Chondrocyte (in vitro differentiated cells): ENCODE measurements at regions not wholly inside any gene's neighbourhood (a gene's known extent, or its start where the extent isn't known, plus 50 kb on each side); places are given as distances from the start of the nearest gene placed in this dataset.

Experiments used
- DNase-seq: peaks from one replicate; pipeline ENCODE4 v3.0.0; 2021; ENCODE audit warnings: mixed read lengths, low spot score
- H3K27ac Mint-ChIP-seq: one replicate; pipeline ENCODE4 v1.8.0; 2021; ENCODE audit warnings: mild to moderate bottlenecking, moderate library complexity, mixed read lengths; ENCODE audit not compliant: unreplicated experiment
- H3K27me3 Mint-ChIP-seq: 2 replicates; pipeline ENCODE4 v1.8.0; 2021; ENCODE audit warnings: low read depth, mixed read lengths
- H3K36me3 Mint-ChIP-seq: 2 replicates; pipeline ENCODE4 v1.8.0; 2021; ENCODE audit warnings: low read depth, mixed read lengths
- H3K4me1 Mint-ChIP-seq: 2 replicates; pipeline ENCODE4 v1.8.0; 2021; ENCODE audit warnings: low read depth, mild to moderate bottlenecking, mixed read lengths
- H3K4me3 Mint-ChIP-seq: one replicate; pipeline ENCODE4 v1.8.0; 2021; ENCODE audit warnings: mild to moderate bottlenecking, moderate library complexity, mixed read lengths; ENCODE audit not compliant: unreplicated experiment
- H3K9me3 Mint-ChIP-seq: 2 replicates; pipeline ENCODE4 v1.8.0; 2021; ENCODE audit warnings: low read depth, mixed read lengths
- TF ChIP-seq, protein P1 (sequence below): fragments of 200-600 bp; sonication (generic); IDR thresholded peaks from 2 replicates; pipeline ENCODE4 v1.5.0; 2021; ENCODE audit warnings: antibody characterized with exemption, mild to moderate bottlenecking, moderate library complexity

DNA sequence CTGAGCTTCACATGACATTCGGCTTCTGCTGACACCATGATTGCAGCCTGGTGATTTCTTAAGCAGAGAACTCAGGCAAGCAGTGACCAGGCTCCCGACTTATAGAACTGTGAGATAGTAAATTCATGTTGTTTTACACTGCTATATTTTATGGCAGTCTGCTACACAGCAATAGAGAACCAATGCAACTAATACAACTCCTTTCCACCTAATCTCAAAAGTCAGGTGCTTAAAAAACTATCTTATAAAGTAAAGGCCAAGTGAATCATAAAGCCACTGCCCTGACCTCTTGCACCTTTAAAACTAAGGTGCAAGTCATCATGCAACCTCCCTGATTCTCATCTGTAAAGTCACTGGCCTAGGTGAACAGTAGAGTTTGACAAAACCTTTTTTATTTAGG, 95.3 kb upstream of the GLS start:
- DNase-seq = no peak
- H3K27ac Mint-ChIP-seq = no peak overlapping the region
- H3K9me3 Mint-ChIP-seq = peaks cover 7% of the 10 kb centered on the region
- no peak overlapping the region for H3K4me3 Mint-ChIP-seq
- TF ChIP-seq, protein P1, sequence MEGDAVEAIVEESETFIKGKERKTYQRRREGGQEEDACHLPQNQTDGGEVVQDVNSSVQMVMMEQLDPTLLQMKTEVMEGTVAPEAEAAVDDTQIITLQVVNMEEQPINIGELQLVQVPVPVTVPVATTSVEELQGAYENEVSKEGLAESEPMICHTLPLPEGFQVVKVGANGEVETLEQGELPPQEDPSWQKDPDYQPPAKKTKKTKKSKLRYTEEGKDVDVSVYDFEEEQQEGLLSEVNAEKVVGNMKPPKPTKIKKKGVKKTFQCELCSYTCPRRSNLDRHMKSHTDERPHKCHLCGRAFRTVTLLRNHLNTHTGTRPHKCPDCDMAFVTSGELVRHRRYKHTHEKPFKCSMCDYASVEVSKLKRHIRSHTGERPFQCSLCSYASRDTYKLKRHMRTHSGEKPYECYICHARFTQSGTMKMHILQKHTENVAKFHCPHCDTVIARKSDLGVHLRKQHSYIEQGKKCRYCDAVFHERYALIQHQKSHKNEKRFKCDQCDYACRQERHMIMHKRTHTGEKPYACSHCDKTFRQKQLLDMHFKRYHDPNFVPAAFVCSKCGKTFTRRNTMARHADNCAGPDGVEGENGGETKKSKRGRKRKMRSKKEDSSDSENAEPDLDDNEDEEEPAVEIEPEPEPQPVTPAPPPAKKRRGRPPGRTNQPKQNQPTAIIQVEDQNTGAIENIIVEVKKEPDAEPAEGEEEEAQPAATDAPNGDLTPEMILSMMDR = no peak
- peaks cover 26% of the 10 kb centered on the region for H3K4me1 Mint-ChIP-seq
- no peaks in the 10 kb centered on the region for H3K27me3 Mint-ChIP-seq
- H3K36me3 Mint-ChIP-seq = peaks cover 2% of the 10 kb centered on the region

DNA sequence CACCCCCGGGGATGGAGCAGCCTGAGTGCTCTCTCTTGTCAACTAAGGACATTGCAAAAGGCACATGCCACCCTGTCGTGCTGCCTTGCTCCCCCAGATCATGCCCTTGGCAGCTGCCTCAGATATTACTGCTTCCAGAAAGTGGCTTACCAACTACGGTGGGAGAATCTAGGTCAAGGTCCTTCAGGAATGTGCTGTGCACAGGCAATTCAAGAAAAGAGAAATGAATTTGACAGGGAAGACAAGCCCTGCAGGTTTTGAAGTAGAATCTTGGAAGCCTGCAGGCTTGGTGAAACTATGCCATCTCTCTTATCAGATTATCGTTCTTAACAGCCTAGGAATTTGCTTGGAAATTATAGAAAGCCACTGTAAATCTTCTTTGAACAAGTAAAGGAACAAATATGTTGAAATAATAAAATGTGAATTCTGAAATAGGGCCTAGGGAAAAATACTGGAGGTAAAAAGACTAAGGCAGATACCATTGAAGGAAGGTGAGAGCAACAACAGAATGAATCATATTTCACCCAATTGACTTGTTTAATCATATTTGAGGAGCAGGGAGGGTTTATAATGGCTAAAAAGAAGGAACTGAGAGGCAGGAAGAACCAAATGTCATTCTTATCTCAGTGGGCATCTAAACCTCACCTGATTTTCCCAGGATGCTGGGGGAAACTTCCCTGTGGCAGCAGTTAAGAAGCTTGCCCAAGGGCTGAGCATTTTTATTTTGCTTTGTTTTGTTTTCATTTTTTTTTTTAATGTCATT, 94.0 kb upstream of the GLS start:
- DNase-seq = no peak
- no peak overlapping the region for H3K4me3 Mint-ChIP-seq

DNA sequence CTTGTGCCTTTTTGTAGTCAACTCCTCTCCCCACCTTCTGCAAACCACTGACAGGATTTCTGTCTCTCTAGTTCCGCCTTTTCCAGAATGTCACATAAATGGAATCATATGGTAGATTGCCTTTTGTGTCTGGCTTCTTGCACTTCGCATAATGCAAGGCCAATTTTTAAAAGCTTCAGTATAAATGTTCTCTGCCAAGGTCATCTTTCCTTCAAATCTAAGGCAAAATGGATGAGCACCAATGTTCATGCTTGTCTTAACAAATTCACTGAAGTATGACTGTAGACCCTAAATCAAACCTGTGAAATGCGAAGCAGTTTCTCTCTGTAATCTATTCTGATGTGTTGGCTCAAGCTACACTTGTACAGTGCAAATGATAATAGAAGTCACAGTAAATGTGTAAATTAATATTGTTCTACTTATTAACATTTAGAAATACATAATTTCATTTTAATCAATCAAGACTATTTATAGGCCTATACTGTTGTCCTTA, 92.8 kb upstream of the GLS start:
- Mint-ChIP-seq H3K4me1 (peaks cover 37% of the 10 kb centered on the region), H3K4me3 (no peak overlapping the region), H3K27ac (no peak overlapping the region), H3K27me3 (no peaks in the 10 kb centered on the region), H3K36me3 (peaks cover 2% of the 10 kb centered on the region), H3K9me3 (peaks cover 7% of the 10 kb centered on the region)
- DNase-seq = no peak
- TF ChIP-seq, protein P1 = no peak

More for the DNA sequence above, 94.0 kb upstream of the GLS start:
- no peak overlapping the region for H3K27ac Mint-ChIP-seq
- no peaks in the 10 kb centered on the region for H3K27me3 Mint-ChIP-seq
- TF ChIP-seq, protein P1 = no peak
- H3K36me3 Mint-ChIP-seq = peaks cover 2% of the 10 kb centered on the region
- peaks cover 7% of the 10 kb centered on the region for H3K9me3 Mint-ChIP-seq
- H3K4me1 Mint-ChIP-seq = peaks cover 33% of the 10 kb centered on the region

DNA sequence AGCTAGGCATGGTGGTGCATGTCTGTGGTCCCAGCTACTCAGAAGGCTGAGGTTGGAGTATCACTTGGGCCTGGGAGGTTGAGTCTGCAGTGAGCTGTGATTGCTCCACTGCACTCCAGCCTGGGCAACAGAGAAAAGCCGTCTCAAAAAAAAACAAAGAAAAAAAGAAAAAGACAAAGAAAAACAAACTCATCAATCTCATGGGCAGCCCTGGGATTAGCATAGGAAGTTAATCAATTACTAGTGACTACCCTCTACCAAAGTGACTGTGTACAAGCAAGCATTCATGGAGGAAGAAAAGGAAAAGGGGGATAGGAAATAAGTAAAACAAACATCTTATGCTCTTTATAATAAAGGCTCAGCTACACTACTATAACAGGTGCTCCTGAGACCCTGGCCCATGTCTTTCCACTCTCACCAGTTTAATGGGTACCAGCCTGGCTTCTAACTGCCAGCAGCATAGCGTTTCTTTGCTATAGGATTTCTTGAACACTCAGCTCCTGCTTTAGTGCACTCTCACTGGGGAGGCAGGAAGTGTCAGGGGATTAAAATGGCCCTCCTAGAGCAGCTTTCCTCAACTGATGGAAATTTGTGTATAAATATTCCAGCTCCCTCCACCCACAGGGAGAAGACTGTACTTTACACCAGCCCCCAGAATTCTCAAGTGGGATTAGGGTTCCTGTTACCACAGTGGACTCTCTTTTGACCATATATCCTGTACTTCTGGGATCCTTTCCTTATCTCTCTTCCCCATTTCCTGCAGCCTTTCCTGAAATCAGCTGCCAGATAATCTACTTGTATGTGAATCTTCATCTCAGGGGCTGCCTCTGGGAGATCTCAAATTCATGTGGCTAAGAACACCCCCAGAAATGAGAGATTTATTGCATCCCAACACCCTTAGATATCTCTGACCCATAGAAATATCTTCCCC, 91.3 kb upstream of the GLS start:
- Mint-ChIP-seq H3K4me1 (peaks cover 44% of the 10 kb centered on the region), H3K4me3 (no peak overlapping the region), H3K9me3 (peaks cover 1% of the 10 kb centered on the region), H3K27me3 (no peaks in the 10 kb centered on the region), H3K36me3 (no peaks in the 10 kb centered on the region), H3K27ac (no peak overlapping the region)
- TF ChIP-seq, protein P1 = no peak
- DNase-seq = no peak

DNA sequence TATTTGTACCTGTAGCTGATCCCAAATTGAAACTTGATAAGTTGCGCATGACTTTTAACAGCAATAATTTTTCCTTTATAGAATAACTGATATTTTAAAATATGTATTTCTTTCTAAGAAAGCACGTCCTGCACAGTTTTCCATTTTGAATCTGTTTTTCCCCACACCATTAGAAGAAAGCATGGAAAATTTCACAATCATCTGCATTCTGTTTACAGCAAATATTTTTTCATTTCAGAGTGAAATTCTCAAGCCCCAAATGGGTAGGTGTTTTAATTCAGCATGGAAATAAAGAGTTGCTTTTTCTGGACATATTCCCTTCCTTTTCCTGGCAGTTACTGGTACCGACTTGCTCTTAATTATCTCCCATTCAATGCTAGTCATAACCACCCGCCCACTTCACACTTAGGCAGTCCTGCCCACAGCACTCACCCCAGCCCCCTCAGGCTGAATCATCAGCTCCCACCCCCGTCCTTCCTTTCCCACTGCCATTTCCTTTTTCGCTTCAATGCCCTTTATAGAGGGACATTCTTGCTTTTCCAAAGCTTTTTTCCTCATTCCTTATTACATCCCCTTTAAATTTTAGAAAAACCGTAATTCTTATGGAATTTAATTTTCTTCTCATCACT, 89.2 kb upstream of the GLS start:
- peak overlapping the region; percentile 39 for H3K4me3 Mint-ChIP-seq
- H3K27ac Mint-ChIP-seq = peak overlapping the region; percentile 93
- no peaks in the 10 kb centered on the region for H3K27me3 Mint-ChIP-seq
- H3K4me1 Mint-ChIP-seq = peaks cover 43% of the 10 kb centered on the region
- DNase-seq = no peak
- TF ChIP-seq, protein P1 = no peak
- H3K9me3 Mint-ChIP-seq = no peaks in the 10 kb centered on the region
- no peaks in the 10 kb centered on the region for H3K36me3 Mint-ChIP-seq
